MM.1S (cell line): ENCODE measurements at regions not wholly inside any gene's neighbourhood (a gene's known extent, or its start where the extent isn't known, plus 50 kb on each side); places are given as distances from the start of the nearest gene placed in this dataset.
A peak's percentile ranks its signal among the peaks of the same experiment; 100 is the strongest.

Source experiments
- DNase-seq: peaks from one replicate; pipeline ENCODE4 v3.0.0-alpha.2; 2015
- H2AFZ ChIP-seq: fragments of 300-600 bp; sonication (generic); 2 replicates; pipeline ENCODE4 v1.6.0; 2016; ENCODE audit warnings: antibody characterized with exemption, low read length
- H3F3A ChIP-seq: fragments of 300-600 bp; sonication (generic); 2 replicates; pipeline ENCODE4 v1.6.1; 2016; ENCODE audit warnings: mild to moderate bottlenecking, antibody characterized with exemption, low read length, moderate library complexity, mixed read lengths; ENCODE audit not compliant: insufficient read depth
- H3K27ac ChIP-seq: fragments of 300-600 bp; sonication (generic); 2 replicates; pipeline ENCODE4 v1.5.1; 2016; ENCODE audit warnings: mild to moderate bottlenecking, low read length
- H3K27me3 ChIP-seq: fragments of 300-600 bp; sonication (generic); replicated peaks from 2 replicates; pipeline ENCODE4 v1.6.0; 2016; ENCODE audit warnings: low read length; ENCODE audit not compliant: insufficient read depth
- H3K36me3 ChIP-seq: fragments of 300-600 bp; sonication (generic); replicated peaks from 2 replicates; pipeline ENCODE4 v1.6.1; 2016; ENCODE audit warnings: mild to moderate bottlenecking, low read length, mixed read lengths; ENCODE audit not compliant: insufficient read depth
- H3K4me1 ChIP-seq: fragments of 300-600 bp; sonication (generic); 2 replicates; pipeline ENCODE4 v1.6.1; 2016; ENCODE audit warnings: low read length, mixed read lengths
- H3K4me2 ChIP-seq: fragments of 300-600 bp; sonication (generic); 2 replicates; pipeline ENCODE4 v1.6.0; 2016; ENCODE audit warnings: low read depth, low read length
- H3K4me3 ChIP-seq: fragments of 300-600 bp; sonication (generic); 2 replicates; pipeline ENCODE4 v1.5.1; 2016; ENCODE audit warnings: low read length, mixed read lengths
- H3K79me2 ChIP-seq: fragments of 300-600 bp; sonication (generic); 2 replicates; pipeline ENCODE4 v1.6.1; 2016; ENCODE audit warnings: mixed run types, low read length, mixed read lengths
- H3K9ac ChIP-seq: fragments of 300-600 bp; sonication (generic); 2 replicates; pipeline ENCODE4 v1.6.1; 2016; ENCODE audit warnings: low read length, mixed read lengths
- H3K9me2 ChIP-seq: fragments of 300-600 bp; sonication (generic); replicated peaks from 2 replicates; pipeline ENCODE4 v1.6.1; 2016; ENCODE audit warnings: mild to moderate bottlenecking, low read length, mixed read lengths; ENCODE audit not compliant: insufficient read depth
- H3K9me3 ChIP-seq: fragments of 300-600 bp; sonication (generic); replicated peaks from 2 replicates; pipeline ENCODE4 v1.6.1; 2016; ENCODE audit warnings: mild to moderate bottlenecking, low read length, mixed read lengths; ENCODE audit not compliant: insufficient read depth
- H4K20me1 ChIP-seq: fragments of 300-600 bp; sonication (generic); 2 replicates; pipeline ENCODE4 v1.6.1; 2016; ENCODE audit warnings: mild to moderate bottlenecking, low read length, moderate library complexity, mixed read lengths; ENCODE audit not compliant: insufficient read depth
- EZH2 ChIP-seq: fragments of 300-600 bp; sonication (generic); optimal IDR thresholded peaks from 2 replicates; pipeline ENCODE3; 2017; ENCODE audit warnings: low read depth, mild to moderate bottlenecking, antibody characterized with exemption, low read length, mixed read lengths
- EZH2phosphoT487 ChIP-seq: fragments of 300-600 bp; sonication (generic); IDR thresholded peaks from 2 replicates; pipeline ENCODE4 v1.6.1; 2018; ENCODE audit warnings: antibody characterized with exemption, low read length
- TF ChIP-seq, protein P1 (sequence below): fragments of 300-600 bp; sonication (generic); IDR thresholded peaks from 2 replicates; pipeline ENCODE4 v1.5.1; 2016; ENCODE audit warnings: antibody characterized with exemption, low read length, mixed read lengths

DNA sequence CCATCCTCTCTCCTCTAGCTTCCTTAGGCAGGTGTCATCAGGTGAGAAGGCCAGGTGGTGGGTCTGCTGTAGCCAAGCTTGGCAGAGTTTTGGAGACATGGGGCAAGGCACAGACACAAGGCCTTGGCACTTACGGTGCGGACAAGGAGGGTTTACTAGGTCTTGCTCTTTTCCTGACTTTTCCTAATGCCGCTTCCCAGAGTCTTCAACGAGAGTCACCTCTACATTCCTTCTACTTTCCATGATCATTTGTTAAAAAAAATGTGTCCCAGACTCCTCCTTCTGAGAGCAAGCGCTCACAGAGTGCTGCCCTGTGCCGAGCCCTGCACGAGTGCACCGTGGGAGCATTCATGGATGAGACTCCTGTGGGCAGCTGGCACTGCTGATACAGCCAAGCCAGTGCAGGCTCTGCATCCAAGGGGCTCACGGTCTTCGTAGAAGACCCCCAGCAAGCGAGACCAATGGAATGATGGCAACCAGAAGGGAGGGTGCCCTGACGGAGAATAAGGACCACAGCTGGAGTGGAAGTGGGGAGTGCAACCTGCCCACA lies 243.0 kb upstream of the MKI67 start:
- H3K27me3 ChIP-seq = no peaks in the 10 kb centered on the region
- no peaks in the 10 kb centered on the region for H3K9me3 ChIP-seq
- peaks cover 13% of the 10 kb centered on the region for H3K4me1 ChIP-seq
- no peak overlapping the region for H2AFZ ChIP-seq
- TF ChIP-seq EZH2phosphoT487 = no peak
- TF ChIP-seq, protein P1, sequence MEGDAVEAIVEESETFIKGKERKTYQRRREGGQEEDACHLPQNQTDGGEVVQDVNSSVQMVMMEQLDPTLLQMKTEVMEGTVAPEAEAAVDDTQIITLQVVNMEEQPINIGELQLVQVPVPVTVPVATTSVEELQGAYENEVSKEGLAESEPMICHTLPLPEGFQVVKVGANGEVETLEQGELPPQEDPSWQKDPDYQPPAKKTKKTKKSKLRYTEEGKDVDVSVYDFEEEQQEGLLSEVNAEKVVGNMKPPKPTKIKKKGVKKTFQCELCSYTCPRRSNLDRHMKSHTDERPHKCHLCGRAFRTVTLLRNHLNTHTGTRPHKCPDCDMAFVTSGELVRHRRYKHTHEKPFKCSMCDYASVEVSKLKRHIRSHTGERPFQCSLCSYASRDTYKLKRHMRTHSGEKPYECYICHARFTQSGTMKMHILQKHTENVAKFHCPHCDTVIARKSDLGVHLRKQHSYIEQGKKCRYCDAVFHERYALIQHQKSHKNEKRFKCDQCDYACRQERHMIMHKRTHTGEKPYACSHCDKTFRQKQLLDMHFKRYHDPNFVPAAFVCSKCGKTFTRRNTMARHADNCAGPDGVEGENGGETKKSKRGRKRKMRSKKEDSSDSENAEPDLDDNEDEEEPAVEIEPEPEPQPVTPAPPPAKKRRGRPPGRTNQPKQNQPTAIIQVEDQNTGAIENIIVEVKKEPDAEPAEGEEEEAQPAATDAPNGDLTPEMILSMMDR = no peak
- TF ChIP-seq EZH2 = no peak
- no peak overlapping the region for H3K9ac ChIP-seq
- H3K79me2 ChIP-seq = no peaks in the 10 kb centered on the region
- DNase-seq = no peak
- no peaks in the 10 kb centered on the region for H3K36me3 ChIP-seq
- H4K20me1 ChIP-seq = no peaks in the 10 kb centered on the region
- no peak overlapping the region for H3K4me3 ChIP-seq
- no peak overlapping the region for H3K27ac ChIP-seq
- no peaks in the 10 kb centered on the region for H3K9me2 ChIP-seq
- peaks cover 5% of the 10 kb centered on the region for H3F3A ChIP-seq
- no peak overlapping the region for H3K4me2 ChIP-seq

DNA sequence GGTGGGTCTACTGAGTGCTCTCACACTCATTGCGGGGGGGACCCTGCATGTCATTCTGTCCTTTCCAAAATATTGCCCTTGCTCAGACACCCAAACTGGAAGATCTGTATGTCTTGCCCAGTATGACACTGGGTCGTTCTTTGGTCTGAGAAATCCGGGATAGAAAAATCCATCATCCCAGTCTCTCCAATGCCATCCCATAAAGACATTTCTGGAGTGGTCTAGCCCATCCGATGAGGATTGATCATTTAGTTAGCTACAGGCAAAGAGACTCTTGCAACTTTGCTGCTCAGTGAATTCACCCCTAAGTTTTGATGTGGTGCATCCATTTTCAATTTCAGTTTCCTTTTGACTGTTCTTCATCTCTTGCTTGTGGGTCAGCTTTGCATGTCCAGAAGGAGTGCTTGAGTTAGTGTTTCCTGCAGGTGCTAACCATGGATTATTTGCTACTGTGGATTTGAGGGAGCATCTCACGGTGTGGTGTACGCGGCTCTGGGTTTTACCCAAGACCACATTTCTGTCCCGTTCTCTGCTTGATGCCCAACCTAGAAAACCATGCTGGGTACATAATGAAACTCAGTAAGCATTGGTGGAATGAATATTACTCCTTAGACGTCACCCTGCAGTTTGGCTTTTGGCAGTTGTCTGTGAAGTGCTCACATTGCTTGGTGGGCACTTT lies 247.0 kb upstream of the MKI67 start:
- Histone ChIP-seq H3K9ac (peak overlapping the region; percentile 27; the same call in 1 of the 2 replicates), H3K79me2 (no peaks in the 10 kb centered on the region), H3K4me3 (peak overlapping the region; percentile 54), H3K4me2 (peak overlapping the region; percentile 93), H2AFZ (peak overlapping the region; percentile 38), H3K36me3 (no peaks in the 10 kb centered on the region), H4K20me1 (no peaks in the 10 kb centered on the region), H3K4me1 (peaks cover 15% of the 10 kb centered on the region), H3K9me3 (no peaks in the 10 kb centered on the region), H3F3A (peaks cover 5% of the 10 kb centered on the region), H3K9me2 (no peaks in the 10 kb centered on the region), H3K27ac (peak overlapping the region; percentile 34; the same call in 1 of the 2 replicates), H3K27me3 (no peaks in the 10 kb centered on the region)
- TF ChIP-seq EZH2 (no peak), EZH2phosphoT487 (no peak)
- TF ChIP-seq, protein P1 = no peak
- peak; percentile 87 for DNase-seq

DNA sequence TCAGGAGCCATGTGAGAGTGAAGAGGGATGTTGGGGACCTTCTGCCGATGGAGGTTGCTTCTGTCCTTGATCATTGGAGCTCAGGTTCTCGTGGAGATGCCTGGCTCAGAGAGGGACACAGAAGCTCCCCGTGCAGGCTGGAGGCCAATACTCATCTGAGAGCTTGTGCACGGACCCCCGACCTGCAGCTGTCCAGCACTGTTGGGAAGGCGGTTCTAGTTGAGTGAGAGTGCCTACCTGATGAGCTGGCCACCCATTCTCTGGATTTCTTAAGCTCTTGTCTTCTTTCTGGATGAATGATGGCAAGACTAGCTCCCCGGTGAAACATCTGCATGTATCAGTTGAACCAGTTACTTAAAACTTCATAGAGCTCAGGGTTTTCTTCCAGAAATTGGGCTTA lies 247.6 kb upstream of the MKI67 start:
- no peak for DNase-seq
- Histone ChIP-seq H3F3A (peaks cover 5% of the 10 kb centered on the region), H3K9me3 (no peaks in the 10 kb centered on the region), H2AFZ (peak overlapping the region; percentile 38), H3K27ac (peak overlapping the region; percentile 34; the same call in 1 of the 2 replicates), H3K4me1 (peaks cover 15% of the 10 kb centered on the region), H3K4me3 (peak overlapping the region; percentile 54), H3K9ac (peak overlapping the region; percentile 27; the same call in 1 of the 2 replicates), H3K4me2 (peak overlapping the region; percentile 93), H4K20me1 (no peaks in the 10 kb centered on the region), H3K79me2 (no peaks in the 10 kb centered on the region), H3K27me3 (no peaks in the 10 kb centered on the region), H3K9me2 (no peaks in the 10 kb centered on the region), H3K36me3 (no peaks in the 10 kb centered on the region)
- no peak for TF ChIP-seq EZH2
- TF ChIP-seq EZH2phosphoT487 = no peak
- TF ChIP-seq, protein P1 = no peak
